ENCODE measurements at regions not wholly inside any gene's neighbourhood (a gene's known extent, or its start where the extent isn't known, plus 50 kb on each side); places are given as distances from the start of the nearest gene placed in this dataset.

GRCh38 chr12:124502379-124502778 is 65.0 kb downstream of the NCOR2 start:
- no peaks in the 10 kb centered on the region for H3K9me3 ChIP-seq (ENCODE audit: insufficient read depth, low read length)
- H3K27me3 ChIP-seq (ENCODE audit: low read length), result no peaks in the 10 kb centered on the region
- H3K79me2 ChIP-seq (ENCODE audit: insufficient read depth, low read length), result no peaks in the 10 kb centered on the region
- no peak overlapping the region for H3K27ac ChIP-seq (ENCODE audit: low read depth, low read length)
- no peak overlapping the region for H2AFZ ChIP-seq (ENCODE audit: low read depth, low read length, severe bottlenecking)
- no peaks in the 10 kb centered on the region; the same call in 1 of the 2 replicates for H4K20me1 ChIP-seq (ENCODE audit: low read depth, low read length)
- H3F3A ChIP-seq (ENCODE audit: insufficient read depth), result no peaks in the 10 kb centered on the region
- H3K4me2 ChIP-seq (ENCODE audit: low read depth, low read length, poor library complexity, severe bottlenecking), result no peak overlapping the region
- H3K36me3 ChIP-seq (ENCODE audit: low read length), result no peaks in the 10 kb centered on the region
- TF ChIP-seq, protein P1, sequence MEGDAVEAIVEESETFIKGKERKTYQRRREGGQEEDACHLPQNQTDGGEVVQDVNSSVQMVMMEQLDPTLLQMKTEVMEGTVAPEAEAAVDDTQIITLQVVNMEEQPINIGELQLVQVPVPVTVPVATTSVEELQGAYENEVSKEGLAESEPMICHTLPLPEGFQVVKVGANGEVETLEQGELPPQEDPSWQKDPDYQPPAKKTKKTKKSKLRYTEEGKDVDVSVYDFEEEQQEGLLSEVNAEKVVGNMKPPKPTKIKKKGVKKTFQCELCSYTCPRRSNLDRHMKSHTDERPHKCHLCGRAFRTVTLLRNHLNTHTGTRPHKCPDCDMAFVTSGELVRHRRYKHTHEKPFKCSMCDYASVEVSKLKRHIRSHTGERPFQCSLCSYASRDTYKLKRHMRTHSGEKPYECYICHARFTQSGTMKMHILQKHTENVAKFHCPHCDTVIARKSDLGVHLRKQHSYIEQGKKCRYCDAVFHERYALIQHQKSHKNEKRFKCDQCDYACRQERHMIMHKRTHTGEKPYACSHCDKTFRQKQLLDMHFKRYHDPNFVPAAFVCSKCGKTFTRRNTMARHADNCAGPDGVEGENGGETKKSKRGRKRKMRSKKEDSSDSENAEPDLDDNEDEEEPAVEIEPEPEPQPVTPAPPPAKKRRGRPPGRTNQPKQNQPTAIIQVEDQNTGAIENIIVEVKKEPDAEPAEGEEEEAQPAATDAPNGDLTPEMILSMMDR (IDR thresholded peaks at IDR 0.05; ENCODE audit: insufficient read depth, low read length, poor library complexity, severe bottlenecking), result no peak
- no peak for TF ChIP-seq EZH2phosphoT487 (conservative IDR thresholded peaks at IDR 0.05; ENCODE audit: low read length)
- no peak overlapping the region for H3K4me3 ChIP-seq (ENCODE audit: insufficient read depth, low read length, poor library complexity, severe bottlenecking)
- no peaks in the 10 kb centered on the region for H3K9me2 ChIP-seq (replicated peaks; ENCODE audit: insufficient read depth, low read length)
- H3K9ac ChIP-seq (ENCODE audit: low read length), result no peak overlapping the region

GRCh38 chr12:124501827-124502226 is 65.6 kb downstream of the NCOR2 start:
- Histone ChIP-seq H4K20me1 (ENCODE audit: low read depth, low read length) (no peaks in the 10 kb centered on the region; the same call in 1 of the 2 replicates), H3K79me2 (ENCODE audit: insufficient read depth, low read length) (peaks cover 3% of the 10 kb centered on the region; the same call in 1 of the 2 replicates), H3K4me2 (ENCODE audit: low read depth, low read length, poor library complexity, severe bottlenecking) (no peak overlapping the region)

DNA sequence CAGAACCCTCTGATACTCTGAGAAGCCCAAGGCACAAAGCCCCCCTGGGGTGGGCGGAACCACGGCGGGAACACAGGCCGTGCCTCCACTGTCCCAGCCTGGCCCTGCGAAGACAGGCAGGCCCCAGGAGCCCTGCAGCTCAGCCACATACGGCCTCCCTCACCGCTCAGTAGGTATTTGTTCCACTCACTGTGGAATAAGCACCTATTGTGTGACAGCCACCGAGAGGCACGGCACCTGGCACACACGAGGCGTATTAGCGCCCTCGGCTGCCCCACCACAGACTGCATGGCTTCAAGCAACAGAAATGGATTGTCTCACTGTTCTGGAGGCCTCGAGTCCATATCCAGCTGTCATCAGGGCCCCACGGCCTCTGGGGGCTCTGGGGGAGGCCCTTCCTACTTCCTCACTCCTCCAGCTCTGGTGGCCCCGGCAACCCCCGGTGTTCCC is 66.3 kb downstream of the NCOR2 start:
- Histone ChIP-seq H2AFZ (ENCODE audit: low read depth, low read length, severe bottlenecking) (no peak overlapping the region), H3F3A (ENCODE audit: insufficient read depth) (no peaks in the 10 kb centered on the region), H3K9me3 (ENCODE audit: insufficient read depth, low read length) (no peaks in the 10 kb centered on the region), H3K9ac (ENCODE audit: low read length) (no peak overlapping the region), H3K27me3 (ENCODE audit: low read length) (no peaks in the 10 kb centered on the region), H3K9me2 (replicated peaks; ENCODE audit: insufficient read depth, low read length) (no peaks in the 10 kb centered on the region), H3K4me3 (ENCODE audit: insufficient read depth, low read length, poor library complexity, severe bottlenecking) (no peak overlapping the region), H3K27ac (ENCODE audit: low read depth, low read length) (no peak overlapping the region), H3K4me2 (ENCODE audit: low read depth, low read length, poor library complexity, severe bottlenecking) (no peak overlapping the region), H3K79me2 (ENCODE audit: insufficient read depth, low read length) (peaks cover 6% of the 10 kb centered on the region; the same call in 1 of the 2 replicates), H4K20me1 (ENCODE audit: low read depth, low read length) (no peaks in the 10 kb centered on the region; the same call in 1 of the 2 replicates), H3K36me3 (ENCODE audit: low read length) (no peaks in the 10 kb centered on the region)
- TF ChIP-seq, protein P1 (IDR thresholded peaks at IDR 0.05; ENCODE audit: insufficient read depth, low read length, poor library complexity, severe bottlenecking), result no peak
- no peak for TF ChIP-seq EZH2phosphoT487 (conservative IDR thresholded peaks at IDR 0.05; ENCODE audit: low read length)

More at GRCh38 chr12:124501827-124502226, 65.6 kb downstream of the NCOR2 start:
- Histone ChIP-seq H3K27me3 (ENCODE audit: low read length) (no peaks in the 10 kb centered on the region), H2AFZ (ENCODE audit: low read depth, low read length, severe bottlenecking) (no peak overlapping the region), H3K27ac (ENCODE audit: low read depth, low read length) (no peak overlapping the region), H3K9me2 (replicated peaks; ENCODE audit: insufficient read depth, low read length) (no peaks in the 10 kb centered on the region), H3K9me3 (ENCODE audit: insufficient read depth, low read length) (no peaks in the 10 kb centered on the region), H3K36me3 (ENCODE audit: low read length) (no peaks in the 10 kb centered on the region), H3K4me3 (ENCODE audit: insufficient read depth, low read length, poor library complexity, severe bottlenecking) (no peak overlapping the region), H3F3A (ENCODE audit: insufficient read depth) (no peaks in the 10 kb centered on the region), H3K9ac (ENCODE audit: low read length) (no peak overlapping the region)
- TF ChIP-seq EZH2phosphoT487 (conservative IDR thresholded peaks at IDR 0.05; ENCODE audit: low read length), result no peak
- TF ChIP-seq, protein P1 (IDR thresholded peaks at IDR 0.05; ENCODE audit: insufficient read depth, low read length, poor library complexity, severe bottlenecking), result no peak

Measured in SU-DHL-6 (cell line).